Adrenal gland (tissue), 5 donors: ENCODE measurements at regions not wholly inside any gene's neighbourhood (a gene's known extent, or its start where the extent isn't known, plus 50 kb on each side); places are given as distances from the start of the nearest gene placed in this dataset.

Experiments used
- POLR2A ChIP-seq, 2 donors: fragments of 450-650 bp; IDR thresholded peaks; one replicate each; pipeline ENCODE4 v1.6.1; 2017; ENCODE audit warnings: antibody characterized with exemption in 2 of 2, mild to moderate bottlenecking in 2 of 2, moderate library complexity in 1 of 2
- TF ChIP-seq, protein P1 (sequence below), 6 experiments: fragments of 450-650 bp in 4 of 6; fragments of 200-600 bp in 2 of 6; sonication (generic) in 1 of 6; IDR thresholded peaks; 1 replicate in 5 of 6; 2 replicates in 1 of 6; pipeline versions ENCODE4 v1.5.1 to v1.8.0; 2016 to 2021; ENCODE audit warnings: antibody characterized with exemption in 6 of 6, mild to moderate bottlenecking in 2 of 6, moderate library complexity in 1 of 6
- donor health status: DM: no; HTN: no; CAD: no.

GRCh38 chr11:28777126-28777525 is 668.9 kb downstream of the METTL15 start:
- TF ChIP-seq, protein P1, sequence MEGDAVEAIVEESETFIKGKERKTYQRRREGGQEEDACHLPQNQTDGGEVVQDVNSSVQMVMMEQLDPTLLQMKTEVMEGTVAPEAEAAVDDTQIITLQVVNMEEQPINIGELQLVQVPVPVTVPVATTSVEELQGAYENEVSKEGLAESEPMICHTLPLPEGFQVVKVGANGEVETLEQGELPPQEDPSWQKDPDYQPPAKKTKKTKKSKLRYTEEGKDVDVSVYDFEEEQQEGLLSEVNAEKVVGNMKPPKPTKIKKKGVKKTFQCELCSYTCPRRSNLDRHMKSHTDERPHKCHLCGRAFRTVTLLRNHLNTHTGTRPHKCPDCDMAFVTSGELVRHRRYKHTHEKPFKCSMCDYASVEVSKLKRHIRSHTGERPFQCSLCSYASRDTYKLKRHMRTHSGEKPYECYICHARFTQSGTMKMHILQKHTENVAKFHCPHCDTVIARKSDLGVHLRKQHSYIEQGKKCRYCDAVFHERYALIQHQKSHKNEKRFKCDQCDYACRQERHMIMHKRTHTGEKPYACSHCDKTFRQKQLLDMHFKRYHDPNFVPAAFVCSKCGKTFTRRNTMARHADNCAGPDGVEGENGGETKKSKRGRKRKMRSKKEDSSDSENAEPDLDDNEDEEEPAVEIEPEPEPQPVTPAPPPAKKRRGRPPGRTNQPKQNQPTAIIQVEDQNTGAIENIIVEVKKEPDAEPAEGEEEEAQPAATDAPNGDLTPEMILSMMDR (IDR thresholded peaks at IDR 0.05) = no peak
- no peak for TF ChIP-seq POLR2A (IDR thresholded peaks at IDR 0.05)
